ENCODE measurements at regions not wholly inside any gene's neighbourhood (a gene's known extent, or its start where the extent isn't known, plus 50 kb on each side); places are given as distances from the start of the nearest gene placed in this dataset.

DNA sequence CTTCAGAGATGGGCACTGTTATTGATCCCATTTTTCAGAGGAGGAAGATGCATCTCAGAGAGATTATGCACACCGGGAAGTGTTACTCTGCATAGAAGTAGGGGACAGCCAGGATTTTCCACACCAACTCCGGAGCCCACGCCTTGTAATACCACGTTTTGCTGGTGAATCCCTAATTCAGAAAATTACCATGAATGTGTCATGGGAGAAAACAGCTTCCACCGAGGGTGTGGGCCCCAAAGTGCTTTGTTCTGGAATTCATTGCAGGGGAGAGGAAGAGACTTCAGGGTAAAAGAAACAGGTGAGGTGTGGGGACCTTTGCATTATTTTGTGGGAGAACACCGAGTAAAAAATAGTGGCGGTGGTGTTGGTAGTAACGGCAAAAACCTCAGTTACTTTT is 1051.4 kb upstream of the RBFOX1 start:
- DNase-seq: no peak
- Histone ChIP-seq H3K27ac (no peak overlapping the region), H3K36me3 (no peaks in the 10 kb centered on the region), H3K4me3 (no peak overlapping the region), H3K9me3 (peaks cover 0 to 27% (median 3%) of the 10 kb centered on the region in 8 donors), H3K4me1 (no peaks in the 10 kb centered on the region), H3K27me3 (replicated peaks in 1 of 7) (no peaks in the 10 kb centered on the region)
- WGBS, 5 donors: 67 to 86% (median 83%) methylated on average over 8 of the region's 8 CpGs
- TF ChIP-seq POLR2AphosphoS5 (IDR thresholded peaks at IDR 0.05) (no peak), POLR2A (IDR thresholded peaks at IDR 0.05) (no peak)
- TF ChIP-seq, protein P1, sequence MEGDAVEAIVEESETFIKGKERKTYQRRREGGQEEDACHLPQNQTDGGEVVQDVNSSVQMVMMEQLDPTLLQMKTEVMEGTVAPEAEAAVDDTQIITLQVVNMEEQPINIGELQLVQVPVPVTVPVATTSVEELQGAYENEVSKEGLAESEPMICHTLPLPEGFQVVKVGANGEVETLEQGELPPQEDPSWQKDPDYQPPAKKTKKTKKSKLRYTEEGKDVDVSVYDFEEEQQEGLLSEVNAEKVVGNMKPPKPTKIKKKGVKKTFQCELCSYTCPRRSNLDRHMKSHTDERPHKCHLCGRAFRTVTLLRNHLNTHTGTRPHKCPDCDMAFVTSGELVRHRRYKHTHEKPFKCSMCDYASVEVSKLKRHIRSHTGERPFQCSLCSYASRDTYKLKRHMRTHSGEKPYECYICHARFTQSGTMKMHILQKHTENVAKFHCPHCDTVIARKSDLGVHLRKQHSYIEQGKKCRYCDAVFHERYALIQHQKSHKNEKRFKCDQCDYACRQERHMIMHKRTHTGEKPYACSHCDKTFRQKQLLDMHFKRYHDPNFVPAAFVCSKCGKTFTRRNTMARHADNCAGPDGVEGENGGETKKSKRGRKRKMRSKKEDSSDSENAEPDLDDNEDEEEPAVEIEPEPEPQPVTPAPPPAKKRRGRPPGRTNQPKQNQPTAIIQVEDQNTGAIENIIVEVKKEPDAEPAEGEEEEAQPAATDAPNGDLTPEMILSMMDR (IDR thresholded peaks at IDR 0.05 in 8 of 11, conservative IDR thresholded peaks at IDR 0.05 in 3 of 11): no peak
- intact Hi-C loops (cut with DNase I; ENCODE audit: low total_unique reads): no loop called here

- no peaks in the 10 kb centered on the region for H3K36me3 ChIP-seq
- no peaks in the 10 kb centered on the region for H3K4me1 ChIP-seq
- no peak overlapping the region for H3K27ac ChIP-seq
- WGBS, 5 donors: 76 to 83% (median 80%) methylated on average over 6 of the region's 6 CpGs
- no peaks in the 10 kb centered on the region for H3K27me3 ChIP-seq (replicated peaks in 1 of 7)
- intact Hi-C loops (cut with DNase I; ENCODE audit: low total_unique reads): no loop called here
- TF ChIP-seq, protein P1 (IDR thresholded peaks at IDR 0.05 in 8 of 11, conservative IDR thresholded peaks at IDR 0.05 in 3 of 11): no peak
- TF ChIP-seq POLR2AphosphoS5 (IDR thresholded peaks at IDR 0.05): no peak
- H3K4me3 ChIP-seq: no peak overlapping the region
- no peak for DNase-seq
- H3K9me3 ChIP-seq: peaks cover 0 to 29% (median 2%) of the 10 kb centered on the region in 8 donors
Observed at GRCh38 chr16:6280055-6280454, 1052.6 kb upstream of the RBFOX1 start.

GRCh38 chr16:6279286-6279685 is 1053.4 kb upstream of the RBFOX1 start:
- 49 to 65% (median 57%) methylated on average over 3 of the region's 3 CpGs for WGBS, 5 donors
- Histone ChIP-seq H3K4me1 (no peaks in the 10 kb centered on the region), H3K4me3 (no peak overlapping the region), H3K27ac (no peak overlapping the region), H3K27me3 (replicated peaks in 1 of 7) (no peaks in the 10 kb centered on the region), H3K36me3 (no peaks in the 10 kb centered on the region), H3K9me3 (peaks cover 0 to 29% (median 2%) of the 10 kb centered on the region in 8 donors)
- DNase-seq: no peak
- intact Hi-C loops (cut with DNase I; ENCODE audit: low total_unique reads): no loop called here
- TF ChIP-seq POLR2AphosphoS5 (IDR thresholded peaks at IDR 0.05): no peak
- no peak for TF ChIP-seq POLR2A (IDR thresholded peaks at IDR 0.05)
- TF ChIP-seq, protein P1 (IDR thresholded peaks at IDR 0.05 in 8 of 11, conservative IDR thresholded peaks at IDR 0.05 in 3 of 11): no peak

DNA sequence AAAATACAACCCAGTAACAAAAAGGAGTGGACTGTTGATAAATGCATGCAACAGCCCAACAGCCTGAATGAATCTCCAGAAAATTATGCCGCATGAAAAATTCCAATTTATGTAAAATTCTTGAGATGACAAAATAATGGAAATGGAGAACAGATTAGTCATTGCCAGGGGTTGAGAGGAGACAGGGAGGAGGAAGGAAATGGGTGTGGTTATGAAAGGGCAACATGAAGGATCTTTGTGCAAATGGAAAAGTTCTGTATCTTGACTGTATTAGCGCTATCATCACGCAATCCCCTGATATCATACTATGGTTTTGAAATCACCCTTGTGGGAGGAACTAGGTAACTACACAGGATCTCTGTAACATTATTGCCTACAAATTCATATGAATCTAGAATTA is 1058.3 kb upstream of the RBFOX1 start:
- H3K27me3 ChIP-seq (replicated peaks in 1 of 7): no peaks in the 10 kb centered on the region
- TF ChIP-seq POLR2AphosphoS5 (IDR thresholded peaks at IDR 0.05) (no peak), POLR2A (IDR thresholded peaks at IDR 0.05) (no peak)
- TF ChIP-seq, protein P1 (IDR thresholded peaks at IDR 0.05 in 8 of 11, conservative IDR thresholded peaks at IDR 0.05 in 3 of 11): no peak
- no peaks in the 10 kb centered on the region for H3K4me1 ChIP-seq
- no peak overlapping the region for H3K4me3 ChIP-seq
- peaks cover 0 to 20% (median 2%) of the 10 kb centered on the region in 8 donors for H3K9me3 ChIP-seq
- WGBS, 5 donors: 87 to 96% (median 92%) methylated on average over 3 of the region's 3 CpGs
- H3K27ac ChIP-seq: no peak overlapping the region
- DNase-seq: no peak
- no peaks in the 10 kb centered on the region for H3K36me3 ChIP-seq
- intact Hi-C loops (cut with DNase I; ENCODE audit: low total_unique reads): no loop called here
